ENCODE measurements at regions not wholly inside any gene's neighbourhood (a gene's known extent, or its start where the extent isn't known, plus 50 kb on each side); places are given as distances from the start of the nearest gene placed in this dataset.
A peak's percentile ranks its signal among the peaks of the same experiment; 100 is the strongest.

- Mint-ChIP-seq H3K4me3 (no peak overlapping the region), H3K27me3 (no peaks in the 10 kb centered on the region), H3K9me3 (no peaks in the 10 kb centered on the region), H3K4me1 (ENCODE audit: unreplicated experiment) (peaks cover 13% of the 10 kb centered on the region), H3K36me3 (no peaks in the 10 kb centered on the region), H3K27ac (no peak overlapping the region)
- no peak for TF ChIP-seq CTCF (conservative IDR thresholded peaks at IDR 0.05)
- no peak for DNase-seq (ENCODE audit: extremely low spot score, unreplicated experiment)
Measured at GRCh38 chr6:79775222-79775621, 144.1 kb downstream of the SH3BGRL2 start.

- no peak for DNase-seq (ENCODE audit: extremely low spot score, unreplicated experiment)
- peaks cover 5% of the 10 kb centered on the region for H3K9me3 Mint-ChIP-seq
- H3K4me3 Mint-ChIP-seq, result no peak overlapping the region
- H3K4me1 Mint-ChIP-seq (ENCODE audit: unreplicated experiment), result no peaks in the 10 kb centered on the region
- H3K27me3 Mint-ChIP-seq, result no peaks in the 10 kb centered on the region
- H3K27ac Mint-ChIP-seq, result peak overlapping the region; percentile 21
- no peaks in the 10 kb centered on the region for H3K36me3 Mint-ChIP-seq
- TF ChIP-seq CTCF (conservative IDR thresholded peaks at IDR 0.05), result no peak
Measured at GRCh38 chr6:79764747-79765146, 133.6 kb downstream of the SH3BGRL2 start.

DNA sequence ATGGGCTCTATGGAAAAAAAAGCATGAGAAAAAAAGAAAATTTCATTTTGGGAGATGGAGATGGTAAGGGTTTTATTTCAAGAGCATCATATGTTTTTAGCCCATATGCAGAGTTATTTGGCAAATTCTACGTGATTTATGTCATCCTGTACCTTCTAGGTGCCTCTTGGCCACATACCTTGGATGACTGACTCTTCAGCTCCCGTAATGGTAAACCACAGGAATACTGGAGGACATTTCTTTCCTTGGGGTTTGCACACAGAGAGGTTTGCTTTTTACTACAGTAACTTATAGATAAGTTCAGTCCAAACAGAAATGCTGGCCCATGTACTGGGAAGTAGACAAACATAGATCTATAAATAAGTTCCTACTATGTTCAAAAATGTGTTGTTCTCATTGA lies 132.2 kb downstream of the SH3BGRL2 start:
- no peak for DNase-seq (ENCODE audit: extremely low spot score, unreplicated experiment)
- no peaks in the 10 kb centered on the region for H3K9me3 Mint-ChIP-seq
- no peak for TF ChIP-seq CTCF (conservative IDR thresholded peaks at IDR 0.05)

DNA sequence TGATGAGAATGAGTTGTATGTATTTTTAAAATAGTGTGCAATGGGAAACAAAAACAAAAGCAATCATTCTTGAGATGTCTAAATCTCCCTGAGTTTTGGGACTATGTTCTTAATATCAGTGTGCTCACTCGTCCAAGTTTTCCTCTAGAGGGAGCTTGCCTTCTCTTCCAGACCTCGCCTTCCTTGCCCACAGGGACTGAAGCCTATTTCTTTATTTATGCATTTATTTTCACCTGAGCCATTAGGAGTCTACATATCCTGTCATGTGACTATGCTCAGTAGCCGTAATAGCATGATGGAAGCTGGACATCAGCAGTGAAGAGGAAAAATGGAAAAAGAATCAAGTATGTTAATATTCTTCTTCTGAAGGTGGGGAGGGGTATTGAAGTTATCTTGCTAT lies 131.2 kb downstream of the SH3BGRL2 start:
- Mint-ChIP-seq H3K9me3 (no peaks in the 10 kb centered on the region), H3K27ac (no peak overlapping the region), H3K4me1 (ENCODE audit: unreplicated experiment) (no peaks in the 10 kb centered on the region), H3K4me3 (no peak overlapping the region), H3K27me3 (no peaks in the 10 kb centered on the region), H3K36me3 (no peaks in the 10 kb centered on the region)
- peak; percentile 49 for TF ChIP-seq CTCF (conservative IDR thresholded peaks at IDR 0.05)
- no peak for DNase-seq (ENCODE audit: extremely low spot score, unreplicated experiment)

More for the DNA sequence above, 132.2 kb downstream of the SH3BGRL2 start:
- H3K27me3 Mint-ChIP-seq, result no peaks in the 10 kb centered on the region
- H3K4me1 Mint-ChIP-seq (ENCODE audit: unreplicated experiment), result no peaks in the 10 kb centered on the region
- H3K36me3 Mint-ChIP-seq, result no peaks in the 10 kb centered on the region
- no peak overlapping the region for H3K4me3 Mint-ChIP-seq
- H3K27ac Mint-ChIP-seq, result no peak overlapping the region

DNA sequence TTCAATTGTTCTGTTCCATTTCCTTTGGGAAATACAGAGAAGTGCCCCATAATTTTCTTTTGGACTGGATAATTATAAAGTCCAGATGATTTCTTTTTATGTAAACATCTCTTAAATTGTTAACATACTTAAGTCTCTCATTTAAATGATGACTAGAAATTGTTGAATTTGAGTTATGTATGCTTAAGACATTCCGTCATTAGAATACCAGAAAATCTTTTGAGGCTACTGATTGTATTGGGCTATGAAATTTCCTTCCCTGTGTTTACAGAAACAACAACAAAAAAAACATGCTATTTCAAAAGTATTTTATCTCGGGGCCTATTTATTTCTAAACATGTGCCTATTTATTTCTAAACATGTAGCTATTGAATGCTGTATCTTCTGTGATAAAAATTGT lies 125.4 kb downstream of the SH3BGRL2 start:
- peaks cover 3% of the 10 kb centered on the region for H3K27me3 Mint-ChIP-seq
- H3K4me1 Mint-ChIP-seq (ENCODE audit: unreplicated experiment), result peaks cover 8% of the 10 kb centered on the region
- no peak for TF ChIP-seq CTCF (conservative IDR thresholded peaks at IDR 0.05)
- H3K4me3 Mint-ChIP-seq, result no peak overlapping the region
- no peak overlapping the region for H3K27ac Mint-ChIP-seq
- H3K9me3 Mint-ChIP-seq, result no peaks in the 10 kb centered on the region
- H3K36me3 Mint-ChIP-seq, result no peaks in the 10 kb centered on the region
- no peak for DNase-seq (ENCODE audit: extremely low spot score, unreplicated experiment)

GRCh38 chr6:79755967-79756366 lies 124.8 kb downstream of the SH3BGRL2 start:
- H3K27me3 Mint-ChIP-seq, result peaks cover 3% of the 10 kb centered on the region
- DNase-seq (ENCODE audit: extremely low spot score, unreplicated experiment), result no peak
- H3K4me3 Mint-ChIP-seq, result no peak overlapping the region
- H3K4me1 Mint-ChIP-seq (ENCODE audit: unreplicated experiment), result peaks cover 8% of the 10 kb centered on the region
- TF ChIP-seq CTCF (conservative IDR thresholded peaks at IDR 0.05), result no peak
- H3K27ac Mint-ChIP-seq, result no peak overlapping the region
- no peaks in the 10 kb centered on the region for H3K36me3 Mint-ChIP-seq
- H3K9me3 Mint-ChIP-seq, result no peaks in the 10 kb centered on the region

Data from type B pancreatic cell (in vitro differentiated cells).